PC-9 (cell line): ENCODE measurements at regions not wholly inside any gene's neighbourhood (a gene's known extent, or its start where the extent isn't known, plus 50 kb on each side); places are given as distances from the start of the nearest gene placed in this dataset.

ENCODE experiments used
- BruUV-seq: library from RNA; stranded (reverse); fragments of 400-500 nt; replicated peaks from 2 replicates; lab custom pipeline; 2021; lab: Mats Ljungman, UMichigan
- CTCF ChIA-PET: fragments of 300-600 bp; sonication (Branson Sonifier 250); formaldehyde crosslinking; loops from one replicate; lab custom pipeline; 2022; ENCODE audit warnings: antibody characterized with exemption; lab: Charles Lee
- POLR2A ChIA-PET: fragments of 300-600 bp; sonication (Branson Sonifier 250); formaldehyde crosslinking; loops from one replicate; lab custom pipeline; 2022; ENCODE audit warnings: antibody characterized with exemption; ENCODE audit not compliant: unreplicated experiment; lab: Charles Lee
- DNase-seq, 2 experiments: peaks; one replicate each; pipeline versions ENCODE4 v3.0.0 to v3.0.0-alpha.2; 2015 to 2022; ENCODE audit warnings: mixed read lengths in 1 of 2
- H2AFZ ChIP-seq: fragments of 200-600 bp; sonication (generic); 2 replicates; pipeline ENCODE4 v1.8.1; 2017; ENCODE audit warnings: antibody characterized with exemption
- H3F3A ChIP-seq: fragments of 200-600 bp; sonication (generic); 2 replicates; pipeline ENCODE4 v1.8.1; 2017; ENCODE audit warnings: antibody characterized with exemption, mild to moderate bottlenecking, low read depth; ENCODE audit not compliant: insufficient read depth
- H3K27ac ChIP-seq: fragments of 200-600 bp; sonication (generic); 2 replicates; pipeline ENCODE4 v1.6.1; 2016; ENCODE audit warnings: mixed run types
- H3K27me3 ChIP-seq: fragments of 200-600 bp; sonication (generic); 2 replicates; pipeline ENCODE4 v1.6.1; 2016; ENCODE audit warnings: low read depth, mixed run types; ENCODE audit not compliant: insufficient read depth
- H3K36me3 ChIP-seq: fragments of 200-600 bp; sonication (generic); 2 replicates; pipeline ENCODE4 v1.6.1; 2016; ENCODE audit warnings: low read depth, mixed run types
- H3K4me1 ChIP-seq: fragments of 200-600 bp; sonication (generic); replicated peaks from 2 replicates; pipeline ENCODE4 v1.6.1; 2016; ENCODE audit warnings: mixed run types; ENCODE audit not compliant: insufficient read depth
- H3K4me2 ChIP-seq: fragments of 200-600 bp; sonication (generic); 2 replicates; pipeline ENCODE4 v1.6.1; 2017; ENCODE audit warnings: mixed run types
- H3K4me3 ChIP-seq: fragments of 200-600 bp; sonication (generic); 2 replicates; pipeline ENCODE4 v1.6.1; 2016; ENCODE audit warnings: mixed run types
- H3K79me2 ChIP-seq: fragments of 200-600 bp; sonication (generic); 2 replicates; pipeline ENCODE4 v1.6.1; 2017; ENCODE audit warnings: low read depth, mixed run types
- H3K9me2 ChIP-seq: fragments of 200-600 bp; sonication (generic); 2 replicates; pipeline ENCODE4 v1.8.1; 2017; ENCODE audit warnings: mild to moderate bottlenecking; ENCODE audit not compliant: insufficient read depth
- H3K9me3 ChIP-seq: fragments of 200-600 bp; sonication (generic); 2 replicates; pipeline ENCODE4 v1.8.1; 2016; ENCODE audit warnings: low read depth; ENCODE audit not compliant: insufficient read depth
- H4K20me1 ChIP-seq: fragments of 200-600 bp; sonication (generic); 2 replicates; pipeline ENCODE4 v1.8.1; 2017; ENCODE audit not compliant: insufficient read depth
- CTCF ChIP-seq: fragments of 200-600 bp; sonication (generic); conservative IDR thresholded peaks from 2 replicates; pipeline ENCODE4 v1.6.1; 2017; ENCODE audit warnings: mixed run types, antibody characterized with exemption, mild to moderate bottlenecking, moderate library complexity
- EZH2 ChIP-seq: fragments of 200-600 bp; sonication (generic); IDR thresholded peaks from 2 replicates; pipeline ENCODE4 v1.8.0; 2017; ENCODE audit warnings: antibody characterized with exemption, low read depth
- intact Hi-C: fragments of 100-400 bp; cut with micrococcal nuclease; formaldehyde crosslinking; loops from one replicate; pipeline ENCODE4 v1.10.0; 2022; ENCODE audit not compliant: unreplicated experiment

- no peaks in the 10 kb centered on the region for H3K27me3 ChIP-seq
- H4K20me1 ChIP-seq = no peaks in the 10 kb centered on the region
- H3K4me1 ChIP-seq = peaks cover 33% of the 10 kb centered on the region
- DNase-seq = no peak
- TF ChIP-seq CTCF (no peak), EZH2 (no peak)
- POLR2A ChIA-PET = no interaction called here
- no peaks in the 10 kb centered on the region for H3K36me3 ChIP-seq
- H2AFZ ChIP-seq = no peak overlapping the region
- H3K9me3 ChIP-seq = peaks cover 7% of the 10 kb centered on the region
- no peak overlapping the region for H3K27ac ChIP-seq
- intact Hi-C loops = no loop called here
- CTCF ChIA-PET = no interaction called here
- H3K4me3 ChIP-seq = no peak overlapping the region
- BruUV-seq = no TSS peak
- peaks cover 4% of the 10 kb centered on the region for H3F3A ChIP-seq
- no peaks in the 10 kb centered on the region for H3K79me2 ChIP-seq
- H3K9me2 ChIP-seq = no peaks in the 10 kb centered on the region
- no peak overlapping the region for H3K4me2 ChIP-seq
Observed at GRCh38 chr1:115140442-115141144, 51.3 kb upstream of the TSPAN2 start.

GRCh38 chr1:115139381-115139780, 50.1 kb upstream of the TSPAN2 start:
- Histone ChIP-seq H3K4me1 (peaks cover 45% of the 10 kb centered on the region), H3K4me3 (no peak overlapping the region), H3K79me2 (no peaks in the 10 kb centered on the region), H2AFZ (peak overlapping the region; percentile 50; the same call in 1 of the 2 replicates), H3K9me3 (peaks cover 7% of the 10 kb centered on the region), H3F3A (peaks cover 15% of the 10 kb centered on the region), H4K20me1 (no peaks in the 10 kb centered on the region), H3K27ac (peak overlapping the region; percentile 18; the same call in 1 of the 2 replicates), H3K27me3 (no peaks in the 10 kb centered on the region), H3K9me2 (no peaks in the 10 kb centered on the region), H3K4me2 (peak overlapping the region; percentile 39), H3K36me3 (no peaks in the 10 kb centered on the region)
- BruUV-seq = no TSS peak
- TF ChIP-seq EZH2 = no peak
- no peak for TF ChIP-seq CTCF
- intact Hi-C loops = loop anchor here (1.0 to 5.0 kb wide), 10 partner anchors 40 to 633 kb away; no protein-coding TSS in a partner anchor
- CTCF ChIA-PET = interaction anchor here (0.8 to 1.0 kb wide), 2 partner anchors 48 to 456 kb away, joined by 3 to 4 read pairs; no protein-coding TSS in a partner anchor
- POLR2A ChIA-PET = interaction anchor here (0.6 kb wide), 1 partner anchor 25 kb away, joined by 4 read pairs; no protein-coding TSS in a partner anchor
- no peak for DNase-seq
